OCI-LY3 (cell line): ENCODE measurements at regions not wholly inside any gene's neighbourhood (a gene's known extent, or its start where the extent isn't known, plus 50 kb on each side); places are given as distances from the start of the nearest gene placed in this dataset.

Experiments
- H2AFZ ChIP-seq: fragments of 200-600, 300-600 bp; shearing (Covaris generic); 2 replicates; pipeline ENCODE4 v1.6.0; 2014; ENCODE audit warnings: antibody characterized with exemption, low read depth, low read length
- H3K27ac ChIP-seq: fragments of 200-600, 300-600 bp; sonication (generic); 2 replicates; pipeline ENCODE4 v1.5.1; 2014; ENCODE audit warnings: mild to moderate bottlenecking, low read length, moderate library complexity, mixed read lengths
- H3K27me3 ChIP-seq: fragments of 200-600, 300-600 bp; sonication (generic); 2 replicates; pipeline ENCODE4 v1.6.1; 2014; ENCODE audit warnings: low read depth, low read length, mixed read lengths
- H3K36me3 ChIP-seq: fragments of 200-600, 300-600 bp; sonication (generic); replicated peaks from 2 replicates; pipeline ENCODE3; 2014; ENCODE audit warnings: low read depth, low read length, mixed read lengths
- H3K4me1 ChIP-seq: fragments of 300-600, 200-600 bp; sonication (generic); 2 replicates; pipeline ENCODE4 v1.6.1; 2014; ENCODE audit warnings: low read length, mixed read lengths
- H3K4me2 ChIP-seq: fragments of 200-600, 300-600 bp; sonication (generic); 2 replicates; pipeline ENCODE4 v1.6.1; 2014; ENCODE audit warnings: low read length, mixed read lengths
- H3K4me3 ChIP-seq: fragments of 300-600, 200-600 bp; sonication (generic); 2 replicates; pipeline ENCODE4 v1.5.1; 2014; ENCODE audit warnings: antibody characterized with exemption, mild to moderate bottlenecking, low read length, moderate library complexity
- H3K79me2 ChIP-seq: fragments of 300-600, 200-600 bp; shearing (Covaris generic); 2 replicates; pipeline ENCODE4 v1.6.1; 2014; ENCODE audit warnings: mild to moderate bottlenecking, low read length, mixed read lengths
- H3K9ac ChIP-seq: fragments of 300-600, 200-600 bp; shearing (Covaris generic); 2 replicates; pipeline ENCODE4 v1.6.0; 2014; ENCODE audit warnings: mild to moderate bottlenecking, low read length, moderate library complexity
- H3K9me3 ChIP-seq: fragments of 200-600, 300-600 bp; shearing (Covaris generic); 2 replicates; pipeline ENCODE4 v1.6.1; 2014; ENCODE audit warnings: low read length, mixed read lengths; ENCODE audit not compliant: insufficient read depth
- H4K20me1 ChIP-seq: fragments of 200-600, 300-600 bp; sonication (generic); 2 replicates; pipeline ENCODE4 v1.6.1; 2016; ENCODE audit warnings: low read length, mixed read lengths; ENCODE audit not compliant: insufficient read depth
- EZH2phosphoT487 ChIP-seq: fragments of 200-600 bp; shearing (Covaris generic); IDR thresholded peaks from 2 replicates; pipeline ENCODE4 v1.6.1; 2018; ENCODE audit warnings: antibody characterized with exemption, mixed run types, low read depth
- TF ChIP-seq, protein P1 (sequence below): fragments of 200-600, 300-600 bp; sonication (generic); IDR thresholded peaks from 2 replicates; pipeline ENCODE4 v1.5.1; 2014; ENCODE audit warnings: antibody characterized with exemption, low read length, low read depth

DNA sequence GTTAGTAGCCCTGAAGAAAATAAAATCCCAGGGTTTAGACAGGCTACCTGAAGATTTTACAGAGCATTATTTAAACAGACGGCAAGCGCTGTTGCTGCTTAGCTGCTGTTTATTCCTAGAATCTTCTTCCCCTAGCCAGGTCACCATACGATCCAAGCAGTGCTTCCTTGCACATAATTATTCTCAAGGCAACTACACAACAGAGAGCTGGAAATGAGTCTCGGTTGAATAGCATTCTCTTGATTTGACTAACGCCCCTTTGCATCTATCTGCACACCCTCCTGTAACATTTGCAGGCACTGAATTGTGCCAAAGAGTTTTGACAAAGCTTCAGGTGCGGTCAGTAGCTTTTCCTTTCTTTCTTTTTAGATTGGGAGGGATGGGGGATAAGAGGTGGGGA is 564.4 kb downstream of the TBL1XR1 start:
- no peak overlapping the region for H3K27ac ChIP-seq
- TF ChIP-seq, protein P1, sequence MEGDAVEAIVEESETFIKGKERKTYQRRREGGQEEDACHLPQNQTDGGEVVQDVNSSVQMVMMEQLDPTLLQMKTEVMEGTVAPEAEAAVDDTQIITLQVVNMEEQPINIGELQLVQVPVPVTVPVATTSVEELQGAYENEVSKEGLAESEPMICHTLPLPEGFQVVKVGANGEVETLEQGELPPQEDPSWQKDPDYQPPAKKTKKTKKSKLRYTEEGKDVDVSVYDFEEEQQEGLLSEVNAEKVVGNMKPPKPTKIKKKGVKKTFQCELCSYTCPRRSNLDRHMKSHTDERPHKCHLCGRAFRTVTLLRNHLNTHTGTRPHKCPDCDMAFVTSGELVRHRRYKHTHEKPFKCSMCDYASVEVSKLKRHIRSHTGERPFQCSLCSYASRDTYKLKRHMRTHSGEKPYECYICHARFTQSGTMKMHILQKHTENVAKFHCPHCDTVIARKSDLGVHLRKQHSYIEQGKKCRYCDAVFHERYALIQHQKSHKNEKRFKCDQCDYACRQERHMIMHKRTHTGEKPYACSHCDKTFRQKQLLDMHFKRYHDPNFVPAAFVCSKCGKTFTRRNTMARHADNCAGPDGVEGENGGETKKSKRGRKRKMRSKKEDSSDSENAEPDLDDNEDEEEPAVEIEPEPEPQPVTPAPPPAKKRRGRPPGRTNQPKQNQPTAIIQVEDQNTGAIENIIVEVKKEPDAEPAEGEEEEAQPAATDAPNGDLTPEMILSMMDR, result no peak
- no peak for TF ChIP-seq EZH2phosphoT487
- no peaks in the 10 kb centered on the region for H3K36me3 ChIP-seq
- H3K9ac ChIP-seq, result no peak overlapping the region
- no peak overlapping the region for H3K4me3 ChIP-seq
- H4K20me1 ChIP-seq, result no peaks in the 10 kb centered on the region
- H3K4me1 ChIP-seq, result no peaks in the 10 kb centered on the region
- no peaks in the 10 kb centered on the region for H3K79me2 ChIP-seq
- H3K4me2 ChIP-seq, result no peak overlapping the region
- 0 out of 2 replicates have a peak overlapping the region, but pooled peaks have one; percentile 22 for H2AFZ ChIP-seq
- H3K9me3 ChIP-seq, result no peaks in the 10 kb centered on the region
- no peaks in the 10 kb centered on the region for H3K27me3 ChIP-seq

DNA sequence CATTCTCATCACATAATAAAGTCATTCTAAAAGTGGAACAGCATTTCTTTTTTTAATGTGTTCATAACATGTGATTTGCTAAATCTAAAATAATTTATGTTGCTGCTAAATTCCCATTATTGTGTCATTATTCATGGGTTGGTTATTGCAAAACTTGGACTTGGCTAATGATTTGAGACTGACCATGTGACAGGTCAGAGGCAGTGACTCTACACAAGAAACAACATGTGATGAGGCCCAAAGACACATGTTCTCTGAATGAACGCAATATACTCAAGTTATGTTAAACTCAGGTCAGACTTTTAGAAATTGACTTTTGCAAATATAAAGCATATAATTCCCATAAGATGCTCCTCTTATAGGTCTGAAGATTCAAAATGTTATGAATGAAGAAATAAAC is 566.1 kb downstream of the TBL1XR1 start:
- no peaks in the 10 kb centered on the region for H3K4me1 ChIP-seq
- H2AFZ ChIP-seq, result no peak overlapping the region
- no peak overlapping the region for H3K4me2 ChIP-seq
- H3K9me3 ChIP-seq, result no peaks in the 10 kb centered on the region
- no peak overlapping the region for H3K9ac ChIP-seq
- no peak for TF ChIP-seq EZH2phosphoT487
- TF ChIP-seq, protein P1, result no peak
- H3K27ac ChIP-seq, result no peak overlapping the region
- H3K4me3 ChIP-seq, result no peak overlapping the region
- no peaks in the 10 kb centered on the region for H3K79me2 ChIP-seq
- no peaks in the 10 kb centered on the region for H3K36me3 ChIP-seq
- H4K20me1 ChIP-seq, result no peaks in the 10 kb centered on the region
- H3K27me3 ChIP-seq, result no peaks in the 10 kb centered on the region

DNA sequence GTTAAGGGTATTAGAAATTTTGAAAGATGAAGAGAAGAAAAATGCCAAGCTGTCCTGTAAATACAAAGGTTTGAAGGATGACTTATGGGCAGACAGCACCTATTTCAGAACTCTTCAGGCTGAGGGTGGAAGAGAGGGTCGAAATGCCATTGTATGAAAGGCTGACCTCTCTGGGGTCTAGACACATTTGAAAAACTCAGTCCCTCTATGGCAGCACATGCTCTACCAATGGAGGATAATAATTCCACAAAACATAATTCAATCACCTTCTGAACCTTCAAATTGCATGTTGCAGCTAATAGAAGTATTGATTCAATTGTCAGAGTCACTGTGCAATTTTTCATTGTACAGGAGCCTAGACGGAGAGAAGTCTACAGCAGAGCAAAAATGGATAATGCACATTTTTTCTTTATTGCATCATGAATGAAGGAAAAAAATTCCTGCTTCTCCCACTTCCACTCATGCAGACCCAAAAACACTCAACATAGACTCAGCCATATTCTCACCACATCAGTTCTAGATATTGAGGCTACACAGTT is 569.1 kb downstream of the TBL1XR1 start:
- Histone ChIP-seq H3K9me3 (no peaks in the 10 kb centered on the region), H3K27me3 (no peaks in the 10 kb centered on the region), H3K4me2 (no peak overlapping the region), H3K27ac (no peak overlapping the region), H3K9ac (no peak overlapping the region), H3K4me3 (no peak overlapping the region), H3K36me3 (no peaks in the 10 kb centered on the region), H3K79me2 (no peaks in the 10 kb centered on the region), H4K20me1 (no peaks in the 10 kb centered on the region), H3K4me1 (no peaks in the 10 kb centered on the region), H2AFZ (no peak overlapping the region)
- TF ChIP-seq EZH2phosphoT487, result no peak
- TF ChIP-seq, protein P1, result no peak

DNA sequence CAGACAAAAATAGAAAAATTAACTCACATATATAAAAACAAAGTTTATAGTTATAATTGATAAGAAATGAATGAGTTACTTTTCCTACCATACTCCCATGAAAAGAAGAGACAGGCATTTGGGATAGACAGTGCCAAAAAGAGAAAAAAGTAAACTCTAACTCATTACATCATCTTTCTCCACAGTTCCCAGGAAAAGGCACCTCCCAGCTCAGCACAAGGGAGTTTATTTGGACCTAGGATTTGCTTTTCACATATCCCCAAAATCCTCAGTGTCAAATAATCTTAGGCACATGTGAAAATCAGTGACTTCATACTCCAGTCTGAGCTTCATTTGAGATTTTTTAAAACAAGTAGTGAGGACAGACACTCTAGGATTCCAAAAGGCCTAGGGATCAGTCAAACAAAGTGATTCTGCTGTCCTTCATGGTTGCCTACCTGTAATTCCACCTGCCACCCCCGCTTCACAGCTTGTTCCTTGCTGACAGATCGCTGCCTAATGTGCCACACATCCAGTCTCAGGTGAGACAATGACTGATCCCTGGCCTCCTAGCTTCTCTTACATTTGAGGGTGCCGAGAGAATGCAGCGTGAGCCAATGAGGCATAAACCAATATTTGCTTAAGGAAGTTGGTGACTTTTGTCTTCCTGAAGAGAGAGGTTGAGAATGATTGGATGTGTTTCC is 573.7 kb downstream of the TBL1XR1 start:
- Histone ChIP-seq H4K20me1 (no peaks in the 10 kb centered on the region), H3K9me3 (no peaks in the 10 kb centered on the region), H3K4me2 (no peak overlapping the region), H3K9ac (no peak overlapping the region), H3K27ac (no peak overlapping the region), H3K79me2 (no peaks in the 10 kb centered on the region), H3K36me3 (no peaks in the 10 kb centered on the region), H3K27me3 (no peaks in the 10 kb centered on the region), H2AFZ (no peak overlapping the region), H3K4me3 (no peak overlapping the region), H3K4me1 (no peaks in the 10 kb centered on the region)
- TF ChIP-seq EZH2phosphoT487, result no peak
- TF ChIP-seq, protein P1, result no peak
